GM19043 (cell line): ENCODE measurements at regions not wholly inside any gene's neighbourhood (a gene's known extent, or its start where the extent isn't known, plus 50 kb on each side); places are given as distances from the start of the nearest gene placed in this dataset.

Experiments used
- ATAC-seq: cut with Tn5 transposase; IDR thresholded peaks from one replicate; pipeline ENCODE4 v1.9.1; 2021; ENCODE audit warnings: low read depth; ENCODE audit not compliant: unreplicated experiment

DNA sequence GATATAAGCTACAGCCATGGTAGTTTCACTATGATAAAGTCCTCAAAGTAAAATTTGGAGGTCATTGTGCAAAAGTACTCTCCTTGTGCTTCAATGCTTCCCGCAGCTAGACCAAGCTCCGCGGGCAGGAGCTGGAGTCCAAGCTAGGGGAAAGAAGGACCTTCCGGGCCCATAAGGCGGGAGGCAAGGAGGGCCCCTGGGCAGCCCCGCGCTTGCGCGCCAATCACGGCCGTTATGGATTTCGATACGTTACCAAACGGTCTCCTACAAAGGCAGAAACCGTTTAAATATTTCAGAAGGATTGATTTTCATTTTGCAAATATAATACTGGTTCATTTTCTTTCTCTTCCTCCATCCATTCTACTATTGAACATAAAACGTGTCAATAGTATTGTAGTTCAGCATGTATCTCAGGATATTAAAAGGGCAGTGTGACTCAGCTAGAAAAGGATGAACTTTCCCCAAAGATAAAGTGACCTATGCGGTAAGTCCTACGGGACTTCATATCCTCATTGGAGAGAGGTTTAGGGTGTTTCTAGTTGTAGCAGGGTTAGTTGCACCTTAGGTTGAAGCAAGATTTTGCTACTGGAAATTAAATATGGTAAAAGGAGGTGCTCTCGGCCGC is 128.0 kb downstream of the KIF20B start:
- no peak for ATAC-seq

DNA sequence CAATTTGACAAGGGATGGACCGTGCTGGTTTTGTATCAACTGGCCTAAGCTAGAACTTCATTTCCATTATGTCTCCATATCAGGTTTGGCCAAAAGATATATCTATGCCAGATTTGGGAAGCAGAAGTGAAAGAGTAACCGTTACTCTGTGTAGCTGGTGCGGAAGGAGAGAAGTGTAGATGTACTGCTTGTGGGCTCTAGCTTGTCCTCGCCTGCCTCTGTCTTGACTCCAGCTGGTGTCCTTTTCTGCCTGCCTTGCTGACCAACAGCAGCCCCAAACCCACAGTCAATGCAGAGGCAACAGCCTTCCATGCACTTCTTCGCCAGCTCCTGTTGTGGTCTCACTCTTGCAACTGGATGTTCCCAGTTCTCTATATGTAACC is 128.5 kb downstream of the KIF20B start:
- ATAC-seq = no peak

DNA sequence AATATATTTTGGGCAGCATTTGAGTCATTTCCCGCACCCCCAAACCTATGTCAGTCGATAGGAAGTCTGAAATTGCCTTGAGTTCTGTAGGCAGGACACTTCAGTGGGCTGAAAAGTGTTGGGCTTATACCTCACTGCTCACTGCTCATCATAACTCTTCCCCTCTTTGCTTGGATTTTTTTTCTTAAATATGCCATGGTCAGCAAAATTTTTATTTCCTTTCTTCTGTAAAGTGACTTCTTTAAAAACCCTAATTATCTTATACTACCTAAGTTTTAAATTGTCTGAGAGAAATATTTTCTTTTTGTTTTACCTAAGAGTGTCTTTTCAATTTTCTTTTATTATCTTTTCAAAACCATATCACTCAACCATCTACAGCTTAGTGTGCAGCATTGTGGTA is 129.2 kb downstream of the KIF20B start:
- ATAC-seq = no peak

DNA sequence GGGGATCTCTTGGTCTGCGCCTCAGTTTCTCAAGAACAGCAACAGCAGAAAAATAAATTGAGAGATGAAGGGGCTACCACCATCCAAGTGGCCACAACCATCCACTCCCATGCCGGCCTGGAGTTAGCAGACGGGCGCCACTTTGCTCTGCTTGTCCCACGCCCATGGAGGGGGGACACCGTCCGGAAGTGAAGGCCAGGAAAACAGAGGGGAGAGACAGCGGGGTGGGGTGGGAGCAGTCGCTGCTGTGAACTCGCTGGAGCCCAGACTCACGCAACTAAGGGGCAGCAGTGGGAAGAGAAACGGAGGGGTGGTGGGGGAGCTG is 135.4 kb downstream of the KIF20B start:
- ATAC-seq = no peak

DNA sequence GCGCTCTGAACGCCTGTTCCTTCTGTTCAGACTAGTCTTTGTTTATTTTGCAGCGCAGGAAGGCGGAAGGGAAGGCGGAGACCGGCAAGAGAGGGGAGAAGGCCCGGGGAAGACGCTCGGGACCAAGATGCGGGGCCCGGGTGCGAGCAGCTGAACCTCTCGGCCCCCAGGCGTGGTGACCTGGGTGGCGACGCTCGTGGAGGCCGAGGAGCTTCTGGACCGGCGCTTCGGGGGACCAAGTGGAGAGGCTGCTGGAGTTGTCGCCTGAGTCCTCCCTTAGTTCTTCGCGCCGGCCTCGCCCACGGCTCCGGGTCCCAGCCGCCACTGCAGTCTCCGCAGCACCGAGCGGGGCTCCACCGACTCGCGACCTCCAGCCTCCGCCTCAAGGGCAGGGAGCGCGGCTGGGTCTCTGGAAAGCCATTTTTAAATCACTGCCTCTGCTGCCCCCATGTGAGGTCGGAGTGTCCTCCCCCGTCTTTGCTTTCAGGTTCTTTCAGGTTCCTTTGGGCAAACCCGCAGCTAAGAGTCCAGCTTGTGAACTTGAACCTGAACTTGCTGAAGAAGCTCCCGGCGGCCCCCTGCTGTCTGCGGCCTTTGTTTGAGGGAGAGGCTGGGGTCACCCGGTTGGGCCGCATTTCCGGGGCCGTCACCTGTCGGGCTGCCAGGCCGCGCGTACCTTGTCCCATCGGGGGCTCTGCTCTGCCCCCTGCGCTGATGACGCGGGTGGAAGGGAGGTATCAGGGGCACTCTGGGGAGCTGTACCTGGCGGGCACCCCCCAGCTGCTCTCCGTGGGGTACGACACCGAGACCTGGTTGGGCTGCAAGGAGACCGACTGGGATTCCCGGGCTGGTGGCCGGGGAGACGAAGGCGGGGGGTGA is 136.0 kb downstream of the KIF20B start:
- ATAC-seq = peak; percentile 44

DNA sequence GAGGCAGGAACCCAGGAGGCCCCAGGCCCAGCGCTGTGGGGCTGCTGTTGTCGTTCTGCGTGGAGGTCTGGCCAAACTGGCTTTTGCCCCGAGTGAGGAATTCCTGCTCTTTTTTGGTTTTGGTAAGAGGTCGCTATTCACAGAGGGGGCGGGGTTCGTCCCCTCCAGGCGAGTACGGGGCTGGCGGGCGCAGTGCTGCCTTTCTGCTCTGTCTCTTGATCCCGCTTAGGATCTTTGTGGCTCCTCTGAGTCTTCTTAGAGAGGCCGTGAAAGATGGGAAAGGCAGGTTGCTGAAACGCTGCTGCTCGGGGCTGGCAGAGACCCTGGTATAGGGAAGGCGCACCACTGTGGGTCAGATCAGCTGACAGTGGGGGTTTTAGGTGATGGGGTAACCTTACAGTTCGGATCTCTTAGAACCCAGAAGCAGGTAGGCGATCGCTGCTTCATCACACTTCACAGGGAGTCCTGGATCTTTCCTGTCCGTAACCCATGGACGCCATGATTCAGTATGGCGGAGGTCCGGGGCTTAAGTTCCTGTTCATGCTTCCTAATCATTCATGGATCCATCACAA is 136.7 kb downstream of the KIF20B start:
- no peak for ATAC-seq

DNA sequence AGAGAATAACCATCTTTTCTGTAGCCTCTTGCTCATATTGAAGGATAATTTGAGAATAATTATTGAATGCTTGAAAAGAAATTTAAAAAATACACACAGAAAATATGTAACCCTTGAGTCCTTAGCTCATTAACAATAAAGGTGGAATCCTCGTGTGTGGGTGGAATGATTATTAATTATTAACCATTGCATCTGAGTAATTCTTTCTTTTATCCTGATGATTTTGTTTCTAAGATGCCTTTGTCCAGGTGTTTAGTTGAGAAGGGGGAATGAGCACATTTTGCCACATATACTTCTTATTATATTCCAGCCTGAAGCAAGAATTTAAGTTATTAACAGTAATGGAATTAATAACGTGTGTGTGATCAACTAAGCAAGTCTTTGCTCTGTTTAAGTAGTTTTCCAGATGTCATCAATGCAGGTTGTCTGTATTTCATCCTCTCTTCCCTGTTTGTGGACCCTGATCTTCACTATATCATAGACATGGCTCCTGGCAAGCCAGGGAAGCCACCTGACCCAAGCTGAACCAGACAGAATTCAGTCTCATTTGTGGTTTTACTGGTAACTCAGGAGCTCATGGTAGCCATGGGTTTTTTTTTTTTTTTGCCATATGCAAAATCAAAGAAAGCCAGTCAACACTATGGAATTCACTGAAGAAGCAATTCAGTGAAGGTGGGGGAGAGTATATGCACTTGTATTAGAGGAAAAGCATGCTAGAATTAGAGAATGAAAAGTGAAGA is 144.3 kb downstream of the KIF20B start:
- no peak for ATAC-seq

DNA sequence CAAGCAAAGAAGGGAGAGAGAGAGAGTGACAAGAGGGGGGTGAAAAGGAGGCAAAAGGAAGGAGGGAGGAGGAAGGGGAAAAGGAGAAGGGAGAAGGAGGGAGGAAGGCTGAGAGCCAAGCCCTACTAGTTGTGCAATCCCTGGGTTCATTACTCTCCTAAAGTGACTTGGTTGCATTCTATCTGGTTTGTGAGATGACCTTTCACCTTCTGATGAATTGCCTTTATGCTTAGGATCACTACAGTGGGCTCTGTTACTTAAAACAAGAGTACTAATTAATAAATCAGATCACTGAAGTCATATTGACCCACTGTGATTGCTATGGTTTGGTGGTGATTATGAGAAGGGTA is 144.9 kb downstream of the KIF20B start:
- ATAC-seq = no peak

DNA sequence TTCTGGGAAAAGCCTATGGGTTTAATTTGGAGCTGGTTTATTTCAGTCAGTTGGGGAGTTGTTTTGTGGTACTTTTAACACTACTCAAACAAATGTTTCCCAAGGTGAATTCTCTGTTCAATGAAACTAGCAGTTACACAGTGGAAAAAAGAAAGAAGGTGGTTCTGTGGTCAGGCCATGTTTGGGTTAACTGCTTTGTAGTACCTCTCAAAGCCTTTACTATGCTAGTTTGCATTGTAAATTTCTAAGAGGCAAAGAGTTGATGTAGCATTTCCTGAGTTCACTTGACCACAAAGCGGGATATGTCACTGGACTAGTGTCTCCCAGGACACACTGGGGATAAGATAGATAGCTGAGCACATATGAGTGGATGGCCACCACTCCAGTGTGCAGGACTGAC is 145.4 kb downstream of the KIF20B start:
- no peak for ATAC-seq

DNA sequence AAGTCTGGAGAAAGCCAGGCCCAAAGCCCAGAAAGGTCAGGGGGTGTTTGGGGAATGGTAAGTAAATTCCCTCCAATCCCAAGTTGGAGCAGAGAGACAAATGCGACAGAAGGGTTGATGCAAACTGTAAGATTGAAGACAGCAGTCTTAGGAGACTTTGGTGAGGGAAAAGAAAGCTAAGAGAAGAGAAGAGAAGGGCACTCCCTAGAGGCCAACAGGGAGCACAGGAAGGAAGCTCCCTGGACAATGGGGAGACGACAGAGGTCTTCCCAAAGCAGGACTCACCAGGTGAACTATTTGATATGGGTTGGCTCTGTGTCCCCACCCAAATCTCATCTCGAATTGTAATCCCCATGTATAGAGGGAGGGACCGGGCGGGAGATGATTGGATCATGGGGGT is 151.5 kb downstream of the KIF20B start:
- ATAC-seq = no peak

DNA sequence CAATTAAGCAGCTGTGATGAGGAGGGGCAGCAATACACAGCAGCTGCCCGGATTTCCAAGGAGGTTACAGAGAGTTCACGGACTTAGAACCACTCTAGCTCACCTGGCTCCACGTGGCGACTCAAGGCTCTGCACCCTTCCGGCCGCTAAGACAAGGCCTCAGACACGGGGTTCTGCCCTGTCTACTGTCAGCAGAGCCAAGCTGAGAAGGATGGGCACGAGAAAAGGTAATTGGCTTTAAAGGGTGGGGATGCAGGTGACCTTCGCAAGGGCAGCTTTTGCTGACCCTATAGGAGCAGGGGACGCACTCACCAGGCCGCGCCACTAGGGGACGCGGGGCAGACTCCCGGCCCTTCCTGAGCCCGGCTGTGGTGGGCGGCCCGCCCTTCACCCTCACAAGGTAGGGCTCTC is 152.4 kb downstream of the KIF20B start:
- no peak for ATAC-seq

DNA sequence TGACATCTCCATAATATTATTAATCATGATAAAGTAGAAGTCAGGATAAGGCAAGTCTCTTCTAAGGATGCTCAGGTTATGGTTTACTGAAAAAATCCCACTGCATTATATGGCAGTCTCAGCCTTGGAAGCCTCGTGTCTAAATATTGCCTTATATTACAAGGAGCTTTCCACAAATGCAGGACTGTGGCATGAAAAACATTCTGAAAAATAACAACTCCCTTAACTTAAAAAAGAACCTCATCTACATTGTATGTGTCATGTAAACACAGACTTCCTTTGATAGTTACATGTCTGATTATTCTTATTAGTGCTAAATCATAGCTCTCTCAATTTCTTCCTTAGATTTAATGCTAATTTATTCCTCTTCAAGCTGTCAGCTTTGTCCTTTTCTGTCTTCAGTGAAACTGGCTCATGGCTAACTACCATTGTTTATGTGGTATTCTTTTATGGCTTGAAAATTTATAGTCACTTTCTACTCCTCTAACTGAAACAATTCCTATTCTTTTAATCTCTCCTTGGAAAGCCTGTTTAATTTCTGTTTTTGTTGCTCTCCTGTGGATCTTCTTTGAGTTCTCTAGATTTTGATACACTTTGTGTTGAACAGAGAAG is 156.1 kb downstream of the KIF20B start:
- no peak for ATAC-seq

DNA sequence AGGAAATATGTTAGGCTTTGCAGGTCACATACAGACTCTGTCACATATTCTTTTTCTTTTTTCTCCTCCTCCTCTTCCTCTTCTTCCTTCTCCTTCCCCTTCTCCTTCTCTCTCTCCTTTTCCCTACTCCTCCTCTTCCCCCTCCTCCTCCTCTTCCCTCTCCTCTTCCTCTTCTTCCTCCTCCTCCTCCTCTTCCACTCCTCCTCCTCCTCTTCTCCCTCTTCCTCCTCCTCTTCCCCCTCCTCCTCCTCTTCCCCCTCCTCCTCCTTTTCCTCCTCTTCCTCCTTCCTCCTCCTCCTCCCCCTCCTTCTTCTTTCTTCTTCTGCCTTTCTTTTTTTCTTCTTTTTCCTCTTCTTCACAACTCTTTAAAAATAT is 159.8 kb downstream of the KIF20B start:
- no peak for ATAC-seq

DNA sequence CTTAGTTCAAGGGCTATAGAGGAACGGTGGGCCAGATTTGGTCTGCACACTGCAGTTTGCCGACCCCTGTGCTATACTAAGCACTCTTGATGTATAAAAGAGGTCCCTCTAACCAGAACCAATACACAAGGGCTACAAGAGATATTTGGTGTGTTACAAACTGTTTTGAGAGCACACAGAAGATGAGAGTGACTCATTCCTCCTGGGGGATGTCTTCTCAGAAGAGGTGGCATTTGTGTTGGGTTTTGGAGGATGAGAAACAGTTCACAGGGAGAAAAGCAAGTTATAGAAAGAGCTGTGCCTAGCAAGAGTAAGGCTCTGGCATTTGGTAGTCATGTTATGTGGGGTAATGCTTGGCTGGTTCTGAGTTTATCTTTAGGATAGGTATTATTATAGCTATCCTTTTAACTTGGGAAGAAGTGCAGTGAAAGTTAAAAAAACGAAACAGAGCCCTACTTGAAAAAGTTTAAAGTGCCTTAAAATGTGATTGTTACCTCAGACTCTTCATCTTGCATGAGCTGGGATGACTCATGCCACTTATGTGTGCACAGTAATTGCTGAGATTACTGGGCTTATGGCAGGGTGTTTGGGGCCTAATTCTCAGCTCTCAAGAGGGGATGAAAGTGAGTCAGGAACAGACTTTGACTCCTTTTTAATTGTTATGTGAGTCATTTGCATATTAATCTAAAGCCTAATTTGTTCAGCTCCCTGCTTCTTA is 160.4 kb downstream of the KIF20B start:
- peak; percentile 56 for ATAC-seq

DNA sequence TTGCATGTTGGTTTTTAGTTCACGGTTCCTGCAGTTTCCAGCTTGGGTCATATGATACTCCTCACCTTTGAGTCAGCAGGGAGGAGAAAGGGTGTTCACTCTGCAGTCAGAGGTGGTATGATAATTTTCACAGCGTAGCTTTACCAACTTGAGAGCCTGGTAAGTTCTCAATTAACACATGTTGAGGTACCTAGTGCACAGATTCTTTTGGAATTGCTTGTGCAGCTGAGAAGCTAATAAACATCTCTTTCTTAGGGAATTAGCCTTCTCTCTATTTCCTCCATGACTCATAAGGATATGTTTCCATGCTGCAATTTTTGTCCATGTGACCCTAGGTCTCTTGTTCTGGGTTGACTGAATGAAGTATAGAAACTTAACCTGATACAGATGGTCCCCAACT is 166.6 kb downstream of the KIF20B start:
- no peak for ATAC-seq

DNA sequence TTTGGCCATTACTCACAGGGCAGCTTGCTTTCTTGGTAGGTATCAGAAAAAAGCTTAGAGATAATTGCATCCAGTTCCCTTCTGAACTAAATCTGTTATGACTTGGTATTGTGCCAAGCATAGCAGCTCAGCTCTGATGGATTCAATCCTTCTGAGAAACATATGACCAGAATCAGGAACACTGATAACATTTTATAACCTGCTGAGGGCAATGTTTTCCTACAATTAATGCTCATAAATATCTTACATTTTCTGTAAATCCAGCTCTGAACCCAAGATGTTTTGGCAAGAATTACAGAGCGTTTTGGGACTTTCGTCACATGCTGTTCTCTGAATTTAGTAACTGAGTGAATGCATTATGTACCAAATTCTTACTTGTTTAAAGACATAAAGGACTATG is 167.8 kb downstream of the KIF20B start:
- no peak for ATAC-seq

DNA sequence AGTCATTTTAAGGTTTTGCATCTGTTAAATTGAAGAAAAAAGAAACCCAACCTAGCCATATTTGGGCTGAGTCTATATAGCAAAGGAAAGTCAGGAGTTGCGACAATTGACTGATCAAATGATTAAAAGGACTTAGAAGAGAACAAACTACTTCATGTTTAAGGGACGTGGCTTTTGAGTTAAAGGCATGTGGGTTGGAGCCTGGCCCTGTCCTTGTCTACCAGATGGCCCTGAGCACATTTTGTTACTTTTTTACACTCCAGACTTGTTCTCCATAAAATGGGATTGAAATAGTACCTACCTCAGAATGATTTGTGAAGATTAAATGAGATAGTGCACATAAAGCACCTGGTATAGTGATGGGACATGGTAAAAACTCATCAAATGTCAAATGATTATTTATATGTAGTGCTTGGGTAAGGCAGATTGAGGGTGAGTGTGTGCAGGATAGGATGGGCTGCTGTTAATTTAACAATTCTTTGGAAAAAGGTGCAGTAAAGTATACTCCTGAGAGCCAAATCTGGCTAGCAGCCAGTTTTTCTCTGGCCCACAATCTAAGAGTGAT is 168.3 kb downstream of the KIF20B start:
- ATAC-seq = no peak

DNA sequence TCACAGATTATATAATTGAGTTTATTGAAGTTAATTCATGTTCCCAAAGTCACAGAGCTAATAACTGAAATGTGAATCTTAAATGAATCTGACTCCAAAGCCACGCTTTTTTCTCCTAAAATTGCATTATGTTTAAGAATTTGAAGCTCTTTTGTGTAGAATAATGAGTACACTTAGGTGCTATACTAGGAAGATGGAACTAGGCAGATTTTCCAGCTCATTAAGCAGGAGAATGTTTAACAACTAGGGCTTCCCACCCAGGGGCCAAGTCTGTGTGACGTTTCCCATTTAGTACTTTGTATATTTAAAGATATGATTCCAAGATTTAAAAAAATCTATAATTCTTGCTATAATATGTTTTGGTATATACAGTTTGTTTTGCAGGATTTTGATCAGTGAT is 169.5 kb downstream of the KIF20B start:
- no peak for ATAC-seq

DNA sequence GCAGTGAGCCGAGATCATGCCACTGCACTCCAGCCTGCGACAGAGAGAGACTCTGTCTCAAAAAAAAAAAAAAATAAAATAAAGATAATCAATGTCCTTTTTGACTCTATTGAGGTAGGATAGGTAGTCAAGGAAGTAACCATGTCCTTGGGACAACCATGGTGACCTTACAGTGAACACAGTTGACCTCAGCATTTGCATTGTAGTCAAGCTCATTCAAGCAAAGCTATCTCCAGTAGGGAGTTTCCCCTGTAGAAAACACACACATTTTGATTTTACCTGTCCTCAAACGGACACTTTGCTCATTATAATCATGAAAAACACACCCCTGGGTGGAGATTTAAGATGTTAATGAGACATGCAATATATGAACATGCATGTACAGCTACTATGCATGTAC is 171.7 kb downstream of the KIF20B start:
- peak; percentile 75 for ATAC-seq

DNA sequence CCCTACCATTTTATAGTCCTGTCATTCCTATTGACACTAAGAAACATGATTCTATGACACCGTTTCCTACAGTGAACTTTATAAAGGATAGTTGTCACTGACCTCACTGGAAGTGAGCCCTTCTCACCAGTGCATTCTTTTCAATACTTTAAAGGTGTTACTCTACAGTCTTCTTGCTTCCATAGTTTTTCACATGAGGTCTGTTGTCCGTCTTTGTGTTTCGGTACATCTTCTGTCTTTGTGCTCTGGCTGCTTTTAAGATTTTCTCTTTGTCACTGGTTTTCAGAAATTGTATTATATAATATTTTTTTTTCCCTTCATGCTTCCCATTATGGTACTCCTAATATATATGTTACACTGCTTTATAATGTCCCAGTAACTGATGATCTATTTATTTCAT is 174.2 kb downstream of the KIF20B start:
- ATAC-seq = no peak
